ENCODE measurements at regions not wholly inside any gene's neighbourhood (a gene's known extent, or its start where the extent isn't known, plus 50 kb on each side); places are given as distances from the start of the nearest gene placed in this dataset.

DNA sequence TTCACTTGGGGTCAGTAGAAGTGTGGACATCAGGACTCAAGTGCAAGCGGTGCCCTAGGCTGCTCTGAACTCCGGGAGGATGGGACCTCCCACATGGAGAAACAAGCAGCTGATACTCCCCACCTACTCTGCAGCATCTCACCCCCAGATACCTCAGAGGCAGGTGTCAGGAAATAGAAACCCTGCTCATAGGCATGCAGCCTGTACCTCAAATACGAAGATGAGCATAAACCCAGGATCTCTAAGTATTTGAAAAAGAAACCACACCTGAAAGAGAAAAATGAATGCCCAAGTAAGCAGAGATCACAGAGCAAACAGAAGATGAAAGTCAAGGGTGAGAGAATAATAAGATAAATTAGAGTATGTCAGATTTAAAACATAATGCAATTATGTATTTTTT is 75.6 kb upstream of the WSCD2 start:
- H3K36me3 ChIP-seq (ENCODE audit: insufficient read depth, low read length): no peaks in the 10 kb centered on the region
- H3K9me3 ChIP-seq (ENCODE audit: insufficient read depth, low read depth, low read length): no peaks in the 10 kb centered on the region
- 87% methylated on average over 3 of the region's 3 CpGs for WGBS
- H3K4me1 ChIP-seq (ENCODE audit: insufficient read depth, low read length): peaks cover 9% of the 10 kb centered on the region; the same call in 1 of the 2 replicates
- no peaks in the 10 kb centered on the region for H3K27me3 ChIP-seq (ENCODE audit: insufficient read depth, low read length)
- no peak overlapping the region for H3K27ac ChIP-seq (ENCODE audit: low read depth, low read length)
- no peak overlapping the region for H3K9ac ChIP-seq (ENCODE audit: low read depth, low read length)
- no peak overlapping the region for H3K4me3 ChIP-seq (ENCODE audit: low read length)

DNA sequence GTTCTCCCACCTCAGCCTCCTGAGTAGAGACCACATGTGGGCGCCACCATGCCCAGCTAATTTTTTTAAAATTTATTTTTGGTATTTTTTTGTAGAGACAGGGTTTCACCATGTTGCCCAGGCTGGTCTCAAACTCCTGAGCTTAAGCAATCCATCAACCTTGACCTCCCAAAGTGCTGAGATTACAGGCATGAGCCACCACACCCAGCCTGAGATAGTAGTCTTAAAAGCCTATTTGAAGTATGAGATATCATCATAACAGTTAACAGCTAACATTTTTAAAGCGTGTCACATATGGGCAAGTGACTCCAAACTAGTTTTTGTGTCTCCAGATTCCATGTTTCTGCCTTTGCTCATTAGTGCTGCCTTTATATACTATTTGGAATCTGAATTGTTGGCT is 74.6 kb upstream of the WSCD2 start:
- Histone ChIP-seq H3K36me3 (ENCODE audit: insufficient read depth, low read length) (no peaks in the 10 kb centered on the region), H3K27me3 (ENCODE audit: insufficient read depth, low read length) (no peaks in the 10 kb centered on the region), H3K9ac (ENCODE audit: low read depth, low read length) (no peak overlapping the region), H3K9me3 (ENCODE audit: insufficient read depth, low read depth, low read length) (no peaks in the 10 kb centered on the region), H3K27ac (ENCODE audit: low read depth, low read length) (no peak overlapping the region), H3K4me1 (ENCODE audit: insufficient read depth, low read length) (peaks cover 9% of the 10 kb centered on the region; the same call in 1 of the 2 replicates), H3K4me3 (ENCODE audit: low read length) (no peak overlapping the region)
- WGBS: 100% methylated on average over 1 of the region's 2 CpGs

DNA sequence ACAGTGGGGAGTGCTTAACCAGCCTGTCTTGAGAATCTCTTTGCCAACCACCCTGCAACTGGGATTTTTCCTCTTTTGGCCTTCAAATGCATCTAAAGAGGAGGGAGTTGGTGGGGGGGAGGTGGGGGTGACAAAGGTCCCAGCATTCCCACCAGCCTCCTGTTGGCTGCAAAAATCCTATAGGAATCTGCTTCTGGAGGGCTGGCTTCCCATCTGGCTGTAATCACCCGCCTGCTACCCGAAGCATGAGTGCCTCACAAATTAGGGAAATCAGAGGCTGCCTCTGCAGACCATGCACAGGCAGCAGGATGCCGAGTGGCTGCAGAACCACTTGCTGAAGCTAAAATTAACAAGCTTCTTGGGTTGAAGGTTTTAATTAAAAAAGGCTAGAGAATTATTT is 73.9 kb upstream of the WSCD2 start:
- WGBS: 49% methylated on average over 3 of the region's 3 CpGs

DNA sequence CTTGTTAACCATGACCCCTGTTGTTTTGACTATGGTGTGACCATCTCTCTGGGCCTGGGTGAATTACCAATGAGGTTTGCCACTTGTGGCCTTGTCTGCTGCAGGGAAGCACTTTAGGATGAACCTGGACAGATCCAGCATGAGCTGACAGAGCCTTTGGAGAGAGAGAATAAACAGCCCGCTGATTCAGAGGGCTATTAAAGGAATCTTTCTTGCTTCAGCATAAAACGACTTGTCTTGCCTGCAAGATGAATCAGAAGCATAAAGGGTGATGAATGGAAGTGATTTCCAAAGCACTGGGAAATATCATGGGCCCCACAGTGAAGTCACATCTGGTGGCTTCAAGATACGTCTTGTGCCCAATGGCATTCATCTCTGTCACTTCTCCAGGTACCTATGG is 69.0 kb upstream of the WSCD2 start:
- H3K9me3 ChIP-seq (ENCODE audit: insufficient read depth, low read depth, low read length): no peaks in the 10 kb centered on the region
- no peak overlapping the region for H3K4me3 ChIP-seq (ENCODE audit: low read length)
- no peak overlapping the region for H3K9ac ChIP-seq (ENCODE audit: low read depth, low read length)
- H3K36me3 ChIP-seq (ENCODE audit: insufficient read depth, low read length): no peaks in the 10 kb centered on the region
- WGBS: 90% methylated on average over 3 of the region's 3 CpGs
- H3K4me1 ChIP-seq (ENCODE audit: insufficient read depth, low read length): peaks cover 7% of the 10 kb centered on the region; the same call in 1 of the 2 replicates
- H3K27me3 ChIP-seq (ENCODE audit: insufficient read depth, low read length): no peaks in the 10 kb centered on the region
- no peak overlapping the region for H3K27ac ChIP-seq (ENCODE audit: low read depth, low read length)

More for the DNA sequence above, 73.9 kb upstream of the WSCD2 start:
- H3K4me1 ChIP-seq (ENCODE audit: insufficient read depth, low read length): peaks cover 9% of the 10 kb centered on the region; the same call in 1 of the 2 replicates
- no peaks in the 10 kb centered on the region for H3K36me3 ChIP-seq (ENCODE audit: insufficient read depth, low read length)
- no peaks in the 10 kb centered on the region for H3K9me3 ChIP-seq (ENCODE audit: insufficient read depth, low read depth, low read length)
- H3K9ac ChIP-seq (ENCODE audit: low read depth, low read length): no peak overlapping the region; the same call in 1 of the 2 replicates
- H3K27me3 ChIP-seq (ENCODE audit: insufficient read depth, low read length): no peaks in the 10 kb centered on the region
- H3K27ac ChIP-seq (ENCODE audit: low read depth, low read length): no peak overlapping the region
- no peak overlapping the region for H3K4me3 ChIP-seq (ENCODE audit: low read length)

DNA sequence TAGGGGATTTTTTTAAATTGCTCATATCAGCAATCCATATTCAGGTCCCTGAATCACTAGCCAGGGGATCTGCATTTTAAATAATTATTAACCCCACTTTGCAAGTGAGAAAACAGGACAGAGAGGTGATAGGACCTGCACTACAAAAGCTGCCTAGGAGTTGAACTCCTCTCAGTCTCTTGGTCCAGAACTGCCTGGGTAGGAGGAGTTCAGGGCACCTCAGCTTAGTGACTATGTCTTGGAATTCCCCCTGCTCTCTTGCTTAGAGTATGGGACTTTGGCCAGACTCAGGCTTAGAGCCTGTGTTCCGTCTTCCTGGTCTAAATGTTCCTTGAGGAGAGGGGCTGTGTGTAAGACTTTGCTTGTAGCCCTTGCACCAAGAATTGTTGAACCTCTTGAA is 68.2 kb upstream of the WSCD2 start:
- WGBS: 87% methylated on average over 1 of the region's 1 CpG
- H3K4me1 ChIP-seq (ENCODE audit: insufficient read depth, low read length): no peaks in the 10 kb centered on the region
- no peaks in the 10 kb centered on the region for H3K27me3 ChIP-seq (ENCODE audit: insufficient read depth, low read length)
- no peaks in the 10 kb centered on the region for H3K36me3 ChIP-seq (ENCODE audit: insufficient read depth, low read length)
- H3K9me3 ChIP-seq (ENCODE audit: insufficient read depth, low read depth, low read length): no peaks in the 10 kb centered on the region
- H3K4me3 ChIP-seq (ENCODE audit: low read length): no peak overlapping the region
- no peak overlapping the region for H3K27ac ChIP-seq (ENCODE audit: low read depth, low read length)
- H3K9ac ChIP-seq (ENCODE audit: low read depth, low read length): no peak overlapping the region

DNA sequence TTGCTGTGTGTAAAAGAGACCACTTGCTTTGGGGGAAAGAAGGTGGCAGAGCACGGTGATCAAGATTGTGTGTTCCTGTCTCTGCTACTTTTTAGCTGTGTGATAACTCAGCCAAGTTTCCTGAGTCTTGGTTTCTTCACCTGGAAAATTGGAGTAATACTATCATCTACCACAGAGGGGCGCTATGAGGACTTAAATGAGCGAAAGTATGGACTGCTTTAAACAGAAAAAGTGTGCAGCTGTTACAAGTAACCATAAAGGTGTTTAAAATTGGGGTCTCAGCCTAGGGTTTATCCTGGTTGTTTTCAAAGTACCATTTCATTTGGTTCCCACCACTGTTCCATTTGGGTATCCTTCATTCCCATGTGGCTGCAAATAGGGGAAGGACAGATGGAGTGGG is 65.9 kb upstream of the WSCD2 start:
- Histone ChIP-seq H3K27me3 (ENCODE audit: insufficient read depth, low read length) (no peaks in the 10 kb centered on the region), H3K36me3 (ENCODE audit: insufficient read depth, low read length) (no peaks in the 10 kb centered on the region), H3K27ac (ENCODE audit: low read depth, low read length) (no peak overlapping the region), H3K9ac (ENCODE audit: low read depth, low read length) (no peak overlapping the region), H3K9me3 (ENCODE audit: insufficient read depth, low read depth, low read length) (no peaks in the 10 kb centered on the region), H3K4me3 (ENCODE audit: low read length) (no peak overlapping the region), H3K4me1 (ENCODE audit: insufficient read depth, low read length) (no peaks in the 10 kb centered on the region)
- WGBS: 15% methylated on average over 3 of the region's 3 CpGs

DNA sequence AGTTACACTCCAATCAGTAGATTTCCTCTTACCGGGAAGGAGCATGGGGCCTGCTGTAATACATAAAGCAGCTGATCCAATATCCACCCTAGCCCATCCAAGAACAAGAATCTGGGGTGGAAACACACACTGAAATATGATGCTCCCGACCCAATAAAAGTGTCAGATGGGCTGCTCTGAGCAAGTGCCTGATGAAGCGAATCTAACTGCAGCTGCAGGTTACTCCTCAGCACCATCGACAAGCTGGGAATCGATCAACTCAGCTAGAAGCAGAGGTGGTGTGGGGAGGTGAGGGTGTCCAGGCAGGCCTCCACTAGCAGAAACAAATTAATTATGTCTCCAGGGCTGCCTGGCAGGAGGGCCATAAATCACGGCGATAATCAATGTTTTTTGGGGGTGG is 64.0 kb upstream of the WSCD2 start:
- no peaks in the 10 kb centered on the region for H3K9me3 ChIP-seq (ENCODE audit: insufficient read depth, low read depth, low read length)
- WGBS: 84% methylated on average over 7 of the region's 7 CpGs

DNA sequence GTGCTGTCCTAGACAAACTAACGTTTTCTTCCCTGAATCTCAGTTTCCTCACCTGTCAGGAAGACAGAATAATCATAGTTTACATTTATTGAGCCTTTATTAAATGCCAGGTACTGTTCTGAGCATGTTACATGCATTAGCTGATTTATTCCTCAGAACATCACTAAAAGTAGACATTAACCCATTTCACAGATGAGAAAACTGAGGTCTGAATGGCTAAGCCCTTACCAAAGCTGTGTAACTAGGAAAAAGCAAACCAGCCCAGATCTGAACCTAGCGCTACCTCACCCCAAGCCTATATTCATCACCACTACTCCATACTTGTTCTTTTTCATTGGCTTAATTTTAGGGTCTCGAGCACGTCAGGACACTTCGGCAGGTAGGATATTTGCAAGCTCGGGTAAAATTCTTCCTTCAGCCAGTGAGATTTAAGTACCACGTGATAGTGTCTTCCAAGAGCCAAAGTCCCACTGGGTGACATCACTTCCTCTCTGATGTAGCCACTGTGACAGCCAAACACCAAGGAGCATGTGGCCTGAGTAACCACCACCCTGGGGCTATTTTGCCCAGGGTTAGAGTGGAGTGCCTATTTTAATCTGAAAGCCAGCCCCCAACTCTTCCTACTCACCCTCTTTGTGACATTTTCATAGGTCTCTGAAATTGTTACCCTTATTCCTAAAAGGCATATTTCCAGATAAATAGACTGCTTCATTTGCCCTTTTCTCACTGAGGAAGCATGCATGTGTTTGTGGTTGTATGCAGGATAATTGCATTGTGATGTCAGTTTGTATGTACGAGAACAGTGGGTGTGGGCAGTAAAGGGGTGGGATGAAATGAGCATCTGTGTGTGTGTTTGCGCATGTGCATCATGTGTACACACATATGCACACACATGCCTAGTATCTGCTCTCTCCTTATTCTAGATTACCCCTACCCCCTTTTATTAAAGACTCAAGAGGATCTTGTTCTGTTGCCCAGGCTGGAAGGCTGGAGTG is 62.2 kb upstream of the WSCD2 start:
- Histone ChIP-seq H3K27ac (ENCODE audit: low read depth, low read length) (no peak overlapping the region), H3K9me3 (ENCODE audit: insufficient read depth, low read depth, low read length) (no peaks in the 10 kb centered on the region), H3K36me3 (ENCODE audit: insufficient read depth, low read length) (no peaks in the 10 kb centered on the region), H3K4me1 (ENCODE audit: insufficient read depth, low read length) (no peaks in the 10 kb centered on the region), H3K9ac (ENCODE audit: low read depth, low read length) (no peak overlapping the region), H3K27me3 (ENCODE audit: insufficient read depth, low read length) (no peaks in the 10 kb centered on the region), H3K4me3 (ENCODE audit: low read length) (no peak overlapping the region)
- WGBS: 76% methylated on average over 9 of the region's 9 CpGs

More for the DNA sequence above, 64.0 kb upstream of the WSCD2 start:
- no peak overlapping the region for H3K27ac ChIP-seq (ENCODE audit: low read depth, low read length)
- no peak overlapping the region for H3K4me3 ChIP-seq (ENCODE audit: low read length)
- H3K27me3 ChIP-seq (ENCODE audit: insufficient read depth, low read length): no peaks in the 10 kb centered on the region
- no peaks in the 10 kb centered on the region for H3K36me3 ChIP-seq (ENCODE audit: insufficient read depth, low read length)
- no peak overlapping the region for H3K9ac ChIP-seq (ENCODE audit: low read depth, low read length)
- H3K4me1 ChIP-seq (ENCODE audit: insufficient read depth, low read length): no peaks in the 10 kb centered on the region

DNA sequence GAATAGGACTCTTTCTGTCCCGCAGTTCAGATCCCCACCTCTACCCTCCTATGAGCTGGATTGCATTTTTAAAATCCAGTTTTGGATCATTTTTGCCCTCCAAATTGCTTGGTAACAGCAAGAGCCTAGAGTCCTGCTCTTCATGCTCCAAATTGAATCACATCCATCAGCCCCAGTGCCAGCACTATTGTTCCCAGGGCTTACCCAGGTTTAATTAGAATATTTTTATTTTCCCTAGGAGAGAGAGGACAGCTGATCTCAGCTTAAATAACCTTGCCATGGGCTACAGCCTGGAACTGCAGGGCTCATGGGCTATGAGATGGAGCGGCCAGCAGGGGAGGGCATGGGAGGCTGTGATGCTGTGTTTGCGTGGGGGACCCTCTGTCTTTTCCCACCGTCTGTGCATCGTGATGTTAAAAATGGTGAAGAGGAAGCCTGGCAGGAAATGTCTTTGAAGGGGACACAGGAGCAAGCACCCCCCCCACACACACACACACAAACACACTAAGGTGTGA is 59.4 kb upstream of the WSCD2 start:
- Histone ChIP-seq H3K9me3 (ENCODE audit: insufficient read depth, low read depth, low read length) (no peaks in the 10 kb centered on the region), H3K27ac (ENCODE audit: low read depth, low read length) (no peak overlapping the region), H3K36me3 (ENCODE audit: insufficient read depth, low read length) (no peaks in the 10 kb centered on the region), H3K9ac (ENCODE audit: low read depth, low read length) (no peak overlapping the region), H3K4me3 (ENCODE audit: low read length) (no peak overlapping the region), H3K4me1 (ENCODE audit: insufficient read depth, low read length) (0 out of 2 replicates have a peak, but pooled peaks cover 3% of the 10 kb centered on the region), H3K27me3 (ENCODE audit: insufficient read depth, low read length) (no peaks in the 10 kb centered on the region)
- 80% methylated on average over 5 of the region's 5 CpGs for WGBS

DNA sequence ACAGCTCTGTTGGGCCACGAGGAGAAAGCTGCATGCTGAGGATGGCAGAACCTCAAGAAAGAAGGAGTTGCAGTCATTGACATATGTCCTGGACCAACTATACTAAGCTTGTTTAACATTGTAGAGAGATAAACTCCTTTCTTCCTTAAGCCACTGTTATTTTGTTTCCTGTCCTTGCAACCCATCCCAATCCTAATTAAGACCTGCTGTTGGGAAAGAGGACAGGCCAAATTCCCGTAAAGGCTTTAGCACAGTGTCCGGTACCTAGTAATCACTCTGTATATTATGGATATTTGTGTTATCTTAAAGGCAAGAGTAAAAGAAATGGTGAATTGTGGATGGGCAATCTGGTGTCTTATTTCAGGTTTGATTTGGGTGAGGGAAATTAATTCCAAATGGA is 53.5 kb upstream of the WSCD2 start:
- Histone ChIP-seq H3K36me3 (ENCODE audit: insufficient read depth, low read length) (no peaks in the 10 kb centered on the region), H3K4me3 (ENCODE audit: low read length) (no peak overlapping the region), H3K4me1 (ENCODE audit: insufficient read depth, low read length) (0 out of 2 replicates have a peak, but pooled peaks cover 3% of the 10 kb centered on the region), H3K9me3 (ENCODE audit: insufficient read depth, low read depth, low read length) (no peaks in the 10 kb centered on the region), H3K27me3 (ENCODE audit: insufficient read depth, low read length) (no peaks in the 10 kb centered on the region), H3K27ac (ENCODE audit: low read depth, low read length) (no peak overlapping the region), H3K9ac (ENCODE audit: low read depth, low read length) (no peak overlapping the region)
- WGBS: 88% methylated on average over 3 of the region's 3 CpGs

DNA sequence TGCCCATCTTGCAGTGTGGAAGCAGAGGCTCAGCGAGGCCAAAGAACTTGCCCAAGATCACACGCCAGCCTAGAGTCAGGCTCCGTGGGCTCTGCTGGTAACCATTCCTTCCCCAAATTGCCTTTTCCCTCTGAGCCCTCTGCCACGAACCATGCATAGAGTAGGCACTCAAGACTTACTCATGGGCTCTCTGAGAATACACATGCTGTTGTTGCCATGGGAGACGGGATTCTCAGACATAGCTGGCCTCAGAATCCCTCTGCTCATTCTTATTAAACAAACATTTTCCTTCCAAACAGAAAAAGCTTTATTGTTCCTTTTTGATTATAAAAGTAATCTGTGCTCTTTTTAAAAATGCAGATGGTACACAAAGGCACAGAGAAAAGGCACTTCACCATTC is 52.5 kb upstream of the WSCD2 start:
- Histone ChIP-seq H3K4me1 (ENCODE audit: insufficient read depth, low read length) (0 out of 2 replicates have a peak, but pooled peaks cover 3% of the 10 kb centered on the region), H3K27ac (ENCODE audit: low read depth, low read length) (no peak overlapping the region), H3K4me3 (ENCODE audit: low read length) (no peak overlapping the region), H3K36me3 (ENCODE audit: insufficient read depth, low read length) (no peaks in the 10 kb centered on the region), H3K27me3 (ENCODE audit: insufficient read depth, low read length) (no peaks in the 10 kb centered on the region), H3K9ac (ENCODE audit: low read depth, low read length) (no peak overlapping the region), H3K9me3 (ENCODE audit: insufficient read depth, low read depth, low read length) (no peaks in the 10 kb centered on the region)
- WGBS: 80% methylated on average over 5 of the region's 5 CpGs

All from HUES64 (cell line).